ENCODE measurements at regions not wholly inside any gene's neighbourhood (a gene's known extent, or its start where the extent isn't known, plus 50 kb on each side); places are given as distances from the start of the nearest gene placed in this dataset.

DNA sequence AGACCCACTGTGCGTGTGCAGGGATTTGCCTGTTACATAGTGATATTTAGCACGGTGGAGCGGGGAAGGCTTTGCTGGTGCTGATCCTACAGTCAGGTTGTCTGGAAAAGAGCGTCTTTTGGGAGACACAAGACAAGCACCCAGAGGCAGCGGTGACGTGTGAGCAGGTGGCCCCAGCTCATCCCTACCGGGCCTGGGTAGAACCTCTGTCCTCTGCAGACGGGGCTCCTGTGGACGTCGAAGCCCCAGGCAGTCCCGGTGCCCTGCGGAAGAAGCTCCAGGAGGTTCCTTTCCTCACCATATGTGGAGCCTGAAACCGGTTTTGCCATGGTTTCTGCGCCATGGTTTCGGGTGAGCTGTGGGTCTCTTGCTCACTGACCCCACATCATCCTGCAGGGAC lies 68.9 kb upstream of the AFDN start:
- H3K27ac ChIP-seq (ENCODE audit: low read depth, low read length), result no peak overlapping the region
- CTCF ChIA-PET, result interaction anchor here (0.6 kb wide), 1 partner anchor 116 kb away, joined by 4 read pairs; no protein-coding TSS in a partner anchor
- H3K9me3 ChIP-seq (ENCODE audit: control insufficient read depth, insufficient read depth, low read length), result peaks cover 44% of the 10 kb centered on the region
- POLR2A ChIA-PET, result no interaction called here
- no peak overlapping the region for H3K4me3 ChIP-seq (ENCODE audit: low read depth, low read length)
- DNase-seq (ENCODE audit: low read depth, low spot score), result no peak
- TF ChIP-seq, protein P1, sequence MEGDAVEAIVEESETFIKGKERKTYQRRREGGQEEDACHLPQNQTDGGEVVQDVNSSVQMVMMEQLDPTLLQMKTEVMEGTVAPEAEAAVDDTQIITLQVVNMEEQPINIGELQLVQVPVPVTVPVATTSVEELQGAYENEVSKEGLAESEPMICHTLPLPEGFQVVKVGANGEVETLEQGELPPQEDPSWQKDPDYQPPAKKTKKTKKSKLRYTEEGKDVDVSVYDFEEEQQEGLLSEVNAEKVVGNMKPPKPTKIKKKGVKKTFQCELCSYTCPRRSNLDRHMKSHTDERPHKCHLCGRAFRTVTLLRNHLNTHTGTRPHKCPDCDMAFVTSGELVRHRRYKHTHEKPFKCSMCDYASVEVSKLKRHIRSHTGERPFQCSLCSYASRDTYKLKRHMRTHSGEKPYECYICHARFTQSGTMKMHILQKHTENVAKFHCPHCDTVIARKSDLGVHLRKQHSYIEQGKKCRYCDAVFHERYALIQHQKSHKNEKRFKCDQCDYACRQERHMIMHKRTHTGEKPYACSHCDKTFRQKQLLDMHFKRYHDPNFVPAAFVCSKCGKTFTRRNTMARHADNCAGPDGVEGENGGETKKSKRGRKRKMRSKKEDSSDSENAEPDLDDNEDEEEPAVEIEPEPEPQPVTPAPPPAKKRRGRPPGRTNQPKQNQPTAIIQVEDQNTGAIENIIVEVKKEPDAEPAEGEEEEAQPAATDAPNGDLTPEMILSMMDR (IDR thresholded peaks at IDR 0.05; ENCODE audit: low read depth, low read length), result no peak
- no peaks in the 10 kb centered on the region for H3K27me3 ChIP-seq (ENCODE audit: control insufficient read depth, insufficient read depth, low read length)

DNA sequence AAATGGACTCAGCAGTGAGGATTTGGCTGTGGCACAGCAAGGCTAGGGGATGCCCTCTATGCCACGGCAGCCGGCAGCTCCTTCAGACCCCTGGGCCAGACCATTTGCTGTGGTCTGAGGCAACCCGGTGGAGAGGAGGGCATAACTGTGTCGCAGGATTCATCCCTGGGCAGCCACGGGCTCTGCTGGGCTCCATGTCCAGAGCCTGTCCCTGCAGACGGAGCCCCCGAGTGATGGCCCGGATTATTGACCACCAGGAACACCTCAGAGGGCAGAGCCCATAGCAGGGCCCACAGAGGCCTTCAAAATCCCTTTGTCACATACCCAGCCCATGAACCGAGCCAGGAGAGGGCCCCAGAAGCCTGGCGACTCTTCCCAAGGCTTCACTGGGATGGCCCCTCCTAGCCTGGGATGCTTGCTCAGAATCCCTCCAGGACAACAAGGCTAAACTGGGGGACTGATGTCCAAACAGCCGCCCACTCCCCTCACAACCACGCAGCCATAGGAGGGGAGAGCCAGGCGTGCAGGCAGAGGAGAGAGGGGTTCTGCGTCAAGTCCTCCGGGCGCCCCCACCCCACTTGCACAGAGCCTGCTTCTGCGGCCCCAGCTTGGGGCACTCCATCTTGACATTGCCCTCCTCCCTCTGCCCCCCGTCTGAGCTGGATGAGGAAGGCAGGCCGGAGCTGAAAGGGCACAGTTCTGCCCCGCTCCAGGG lies 68.2 kb upstream of the AFDN start:
- no peak for DNase-seq (ENCODE audit: low read depth, low spot score)
- H3K27ac ChIP-seq (ENCODE audit: low read depth, low read length), result no peak overlapping the region
- H3K27me3 ChIP-seq (ENCODE audit: control insufficient read depth, insufficient read depth, low read length), result no peaks in the 10 kb centered on the region
- TF ChIP-seq, protein P1 (IDR thresholded peaks at IDR 0.05; ENCODE audit: low read depth, low read length), result no peak
- peaks cover 40% of the 10 kb centered on the region for H3K9me3 ChIP-seq (ENCODE audit: control insufficient read depth, insufficient read depth, low read length)
- H3K4me3 ChIP-seq (ENCODE audit: low read depth, low read length), result no peak overlapping the region
- POLR2A ChIA-PET, result no interaction called here
- CTCF ChIA-PET, result interaction anchor here (0.6 kb wide), 1 partner anchor 116 kb away, joined by 4 read pairs; no protein-coding TSS in a partner anchor

DNA sequence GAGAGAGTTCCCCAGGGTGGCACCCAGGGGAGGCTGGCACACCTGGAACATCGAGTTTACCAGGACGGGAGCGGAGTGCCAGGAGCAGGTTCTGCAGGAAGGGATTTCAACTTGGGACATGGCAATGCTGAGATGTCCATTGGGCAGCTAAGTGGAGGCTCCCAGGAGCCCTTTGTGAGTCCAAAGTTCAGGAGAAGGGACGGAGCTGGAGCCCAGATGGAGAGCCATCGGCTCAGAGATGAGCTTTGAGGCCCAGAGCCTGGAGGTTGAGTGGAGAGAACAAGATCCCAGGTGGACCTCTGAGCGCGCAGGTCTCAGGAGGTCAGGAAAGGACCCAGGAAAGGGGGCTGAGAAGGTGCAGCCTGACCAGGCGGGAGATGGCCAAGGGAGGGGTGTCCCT lies 67.5 kb upstream of the AFDN start:
- ChIA-PET POLR2A (no interaction called here), CTCF (no interaction called here)
- DNase-seq (ENCODE audit: low read depth, low spot score), result no peak
- H3K9me3 ChIP-seq (ENCODE audit: control insufficient read depth, insufficient read depth, low read length), result peaks cover 44% of the 10 kb centered on the region
- no peak overlapping the region for H3K27ac ChIP-seq (ENCODE audit: low read depth, low read length)
- TF ChIP-seq, protein P1 (IDR thresholded peaks at IDR 0.05; ENCODE audit: low read depth, low read length), result no peak
- H3K4me3 ChIP-seq (ENCODE audit: low read depth, low read length), result no peak overlapping the region
- H3K27me3 ChIP-seq (ENCODE audit: control insufficient read depth, insufficient read depth, low read length), result no peaks in the 10 kb centered on the region

DNA sequence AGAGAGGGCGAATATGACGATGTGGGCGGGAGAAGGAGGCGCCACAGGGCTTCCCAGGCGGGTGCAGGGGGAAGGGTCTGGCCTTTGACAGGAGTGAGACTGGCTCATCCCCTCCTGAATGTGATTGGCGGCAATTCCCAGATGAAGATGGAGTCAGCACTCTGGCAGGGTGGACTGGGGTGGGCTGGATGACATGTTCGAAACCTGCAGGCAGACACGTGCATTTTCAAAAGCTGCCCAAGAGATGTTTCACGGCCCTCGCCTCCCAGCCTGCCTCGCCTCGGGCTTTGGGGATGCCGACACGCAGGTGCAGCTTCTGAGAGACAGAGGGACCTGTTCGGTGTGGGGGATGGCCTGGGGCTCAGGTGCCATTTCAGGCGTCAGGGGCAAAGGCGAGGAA lies 66.8 kb upstream of the AFDN start:
- Histone ChIP-seq H3K9me3 (ENCODE audit: control insufficient read depth, insufficient read depth, low read length) (peaks cover 45% of the 10 kb centered on the region), H3K27me3 (ENCODE audit: control insufficient read depth, insufficient read depth, low read length) (no peaks in the 10 kb centered on the region), H3K27ac (ENCODE audit: low read depth, low read length) (no peak overlapping the region), H3K4me3 (ENCODE audit: low read depth, low read length) (no peak overlapping the region)
- ChIA-PET CTCF (no interaction called here), POLR2A (no interaction called here)
- TF ChIP-seq, protein P1 (IDR thresholded peaks at IDR 0.05; ENCODE audit: low read depth, low read length), result no peak
- DNase-seq (ENCODE audit: low read depth, low spot score), result no peak

DNA sequence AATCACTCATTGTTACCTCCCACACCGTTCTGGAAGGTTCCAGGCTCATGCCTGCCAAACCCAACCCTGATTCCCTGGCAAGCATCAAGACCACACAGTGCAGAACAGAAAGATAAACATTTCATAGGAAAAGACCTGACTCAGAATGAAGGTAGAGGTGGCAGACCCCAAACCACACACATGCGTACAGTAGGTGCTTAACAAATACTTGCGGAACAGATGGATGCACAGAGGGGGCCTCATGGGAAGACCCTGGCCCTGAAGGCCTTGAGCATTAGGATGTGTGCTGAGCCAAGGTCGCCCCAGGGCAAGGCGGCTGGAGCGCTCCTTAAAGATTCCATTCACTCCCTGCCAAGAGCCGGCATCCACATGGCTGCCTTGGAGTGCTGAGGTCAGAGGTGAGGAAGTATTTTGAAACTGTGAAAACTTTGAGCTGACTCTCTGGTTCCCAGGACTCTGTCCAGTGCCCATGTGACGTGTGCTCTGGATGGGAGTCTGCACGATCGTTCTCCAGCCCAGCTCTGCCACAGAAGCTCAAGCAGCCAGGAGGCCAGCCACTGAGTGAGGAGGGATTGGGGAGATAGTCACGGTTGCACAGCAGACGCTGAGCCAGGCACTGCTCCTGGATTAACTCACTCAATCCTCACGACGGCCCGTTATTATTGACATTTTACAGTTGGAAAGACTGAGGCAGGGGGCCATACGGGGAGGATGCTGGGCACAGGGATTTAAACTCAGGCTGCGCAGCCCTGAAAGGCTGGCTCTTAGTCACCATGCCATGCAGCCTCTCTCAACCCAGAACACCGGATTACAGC lies 65.5 kb upstream of the AFDN start:
- DNase-seq (ENCODE audit: low read depth, low spot score), result no peak
- Histone ChIP-seq H3K27me3 (ENCODE audit: control insufficient read depth, insufficient read depth, low read length) (no peaks in the 10 kb centered on the region), H3K9me3 (ENCODE audit: control insufficient read depth, insufficient read depth, low read length) (peaks cover 35% of the 10 kb centered on the region), H3K4me3 (ENCODE audit: low read depth, low read length) (no peak overlapping the region), H3K27ac (ENCODE audit: low read depth, low read length) (no peak overlapping the region)
- TF ChIP-seq, protein P1 (IDR thresholded peaks at IDR 0.05; ENCODE audit: low read depth, low read length), result no peak
- ChIA-PET CTCF (no interaction called here), POLR2A (no interaction called here)
